NCI-H2196 (cell line): ENCODE measurements at regions not wholly inside any gene's neighbourhood (a gene's known extent, or its start where the extent isn't known, plus 50 kb on each side); places are given as distances from the start of the nearest gene placed in this dataset.
"Not testable (repeated sequence)": the region's sequence is repeated elsewhere in the genome, so short reads cannot be mapped to it uniquely, and the experiment has no call there.

ENCODE experiments used
- DNase-seq: peaks from one replicate; lab custom pipeline; 2025; ENCODE audit not compliant: unreplicated experiment; lab: John Stamatoyannopoulos, UW

DNA sequence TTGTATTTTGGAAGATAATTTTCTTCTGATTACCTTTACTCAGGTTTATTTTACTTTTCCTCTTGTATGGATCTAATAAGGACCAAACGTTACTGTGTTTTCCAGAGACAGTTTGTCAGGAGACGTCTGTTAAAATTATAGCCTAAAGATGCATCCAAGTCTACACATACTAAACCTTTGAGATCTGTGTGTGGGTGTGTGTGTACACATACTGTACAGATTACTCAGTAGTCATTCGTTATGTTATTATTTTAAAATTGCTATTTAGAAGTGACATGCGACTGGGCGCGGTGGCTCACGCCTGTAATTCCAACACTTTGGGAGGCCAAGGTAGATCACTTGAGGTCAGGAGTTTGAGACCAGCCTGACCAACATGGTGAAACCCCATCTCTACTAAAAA is 51.6 kb upstream of the CNTLN start:
- no peak for DNase-seq

DNA sequence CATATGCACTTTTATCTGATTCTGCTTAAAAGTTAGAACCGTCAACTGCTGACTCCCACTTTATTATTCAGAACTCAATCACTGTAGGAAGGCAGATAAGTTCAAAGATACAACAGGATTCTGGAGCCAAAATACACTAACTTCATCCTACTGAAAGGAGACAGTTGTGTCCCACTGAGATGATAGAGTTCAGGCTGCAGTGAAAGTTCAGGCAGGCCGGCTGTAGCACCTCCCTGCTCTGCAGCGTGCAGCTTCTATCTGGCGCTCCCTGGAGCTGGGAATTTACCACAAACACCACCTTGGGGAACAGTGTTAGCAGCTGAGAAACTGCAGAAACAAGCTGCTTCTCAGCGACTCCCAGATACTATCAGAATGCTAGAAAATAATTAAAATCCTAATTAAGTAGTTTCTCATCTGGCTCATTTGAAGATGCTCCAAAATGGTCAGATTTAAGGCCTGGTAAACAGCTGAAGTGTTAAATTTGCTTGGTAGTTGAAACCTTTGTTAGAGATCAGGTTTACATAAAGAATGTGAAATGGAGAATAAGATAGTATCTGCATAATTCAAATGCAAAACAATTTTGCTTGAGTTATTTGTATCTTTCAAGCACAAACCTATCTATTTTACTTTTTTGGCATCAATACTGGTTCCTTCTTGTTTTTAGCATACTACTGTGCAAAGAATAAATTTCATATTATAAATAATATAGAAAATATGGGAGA is 52.3 kb upstream of the CNTLN start:
- no peak for DNase-seq

DNA sequence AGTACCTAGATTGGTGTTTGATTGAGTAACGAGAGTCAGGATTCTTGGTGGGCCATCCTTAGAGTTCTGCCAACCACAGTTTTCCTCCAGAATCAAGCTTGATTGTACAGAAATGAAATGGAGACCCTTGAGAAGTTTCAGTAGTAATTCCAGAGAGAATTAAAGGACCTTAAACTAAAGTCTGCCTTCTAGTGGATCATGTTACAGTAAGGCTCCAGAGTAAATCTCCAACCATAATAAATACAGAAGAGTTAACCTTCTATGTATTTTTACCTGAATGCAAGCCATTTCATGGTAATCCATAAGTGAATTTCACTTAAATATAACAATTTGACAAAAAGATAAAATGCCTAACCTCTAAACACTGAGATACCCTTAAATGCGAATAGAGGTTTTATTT is 53.0 kb upstream of the CNTLN start:
- no peak for DNase-seq

DNA sequence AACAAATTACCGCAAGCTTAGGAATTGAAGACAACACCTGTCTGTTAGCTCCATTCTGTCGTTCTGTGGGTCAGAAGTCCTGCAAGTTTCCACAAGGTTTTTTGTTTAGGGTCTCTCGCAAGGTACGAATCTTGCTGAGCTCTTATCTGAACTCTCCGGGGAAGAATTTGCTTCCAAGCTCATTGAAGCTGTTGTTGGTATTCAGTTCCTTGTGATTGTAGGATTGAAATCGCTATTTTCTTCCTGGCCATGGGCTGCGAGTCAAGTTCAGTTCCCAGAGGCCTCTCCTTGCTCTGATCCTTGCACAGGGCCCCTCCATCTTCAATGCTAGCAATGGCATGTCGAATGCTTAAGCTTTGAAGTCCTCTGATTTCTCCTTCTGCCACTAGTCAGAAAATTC is 53.5 kb upstream of the CNTLN start:
- DNase-seq, result no peak

DNA sequence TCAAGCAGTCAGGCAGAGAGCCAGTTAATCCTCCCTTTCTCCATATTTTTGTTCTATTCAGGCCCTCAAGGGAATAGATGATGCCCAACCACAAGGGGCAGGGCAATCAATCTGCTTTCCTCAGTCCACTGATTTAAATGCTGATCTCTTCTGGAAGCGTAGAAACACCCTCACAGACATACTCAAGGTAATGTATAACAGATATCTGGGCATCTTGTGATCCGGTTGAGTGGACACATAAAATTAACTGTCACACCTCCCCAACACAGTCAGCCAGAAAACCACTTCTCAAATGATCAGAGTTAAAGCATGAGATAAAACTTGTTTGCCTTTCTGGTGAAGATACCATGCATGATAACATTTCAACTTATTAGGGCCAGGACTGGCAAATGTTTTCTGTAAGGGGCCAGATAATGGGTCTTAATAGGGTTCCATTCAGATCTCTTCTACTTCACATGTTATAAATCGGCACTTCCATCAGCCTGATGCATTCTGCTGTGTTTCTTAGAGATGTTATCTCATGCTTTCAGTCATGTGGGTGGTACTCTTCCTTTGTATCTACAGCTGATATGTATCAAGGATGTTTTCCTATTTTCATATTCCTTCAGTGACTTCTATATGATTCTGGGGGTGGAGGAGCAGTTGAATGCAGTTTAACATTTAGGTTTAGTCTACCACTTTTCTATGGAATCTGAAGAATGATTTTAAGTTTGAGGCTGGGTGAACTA is 58.9 kb upstream of the CNTLN start:
- no peak for DNase-seq

DNA sequence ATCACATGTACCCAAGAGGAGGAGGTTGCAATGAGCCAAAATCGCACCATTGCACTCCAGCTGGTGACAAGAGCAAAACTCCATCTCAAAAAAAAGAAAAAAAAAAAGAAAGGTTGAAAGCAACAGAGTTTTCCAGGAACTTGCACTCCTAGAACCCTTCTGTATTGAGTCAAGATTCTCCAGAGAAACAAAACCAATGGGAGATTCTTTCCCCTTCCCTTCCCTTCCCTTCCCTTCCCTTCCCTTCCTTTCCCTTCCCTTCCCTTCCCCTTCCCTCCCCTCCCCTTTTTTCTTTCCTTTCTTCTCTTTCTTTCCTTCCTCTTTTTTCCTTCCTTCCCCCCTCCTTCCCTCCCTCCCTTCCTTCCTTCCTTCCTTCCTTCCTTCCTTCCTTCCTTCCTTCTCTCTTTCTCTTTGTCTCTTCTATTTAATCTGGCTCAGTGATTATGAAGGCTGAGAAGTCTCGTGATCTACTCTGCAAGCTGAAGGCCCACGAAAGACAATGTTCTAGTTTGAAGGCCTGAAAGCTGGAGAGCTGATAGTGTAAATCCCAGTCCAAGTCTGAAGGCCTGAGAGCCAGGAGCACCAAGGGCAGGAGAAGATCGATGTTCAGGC is 59.6 kb upstream of the CNTLN start:
- DNase-seq, result no peak

DNA sequence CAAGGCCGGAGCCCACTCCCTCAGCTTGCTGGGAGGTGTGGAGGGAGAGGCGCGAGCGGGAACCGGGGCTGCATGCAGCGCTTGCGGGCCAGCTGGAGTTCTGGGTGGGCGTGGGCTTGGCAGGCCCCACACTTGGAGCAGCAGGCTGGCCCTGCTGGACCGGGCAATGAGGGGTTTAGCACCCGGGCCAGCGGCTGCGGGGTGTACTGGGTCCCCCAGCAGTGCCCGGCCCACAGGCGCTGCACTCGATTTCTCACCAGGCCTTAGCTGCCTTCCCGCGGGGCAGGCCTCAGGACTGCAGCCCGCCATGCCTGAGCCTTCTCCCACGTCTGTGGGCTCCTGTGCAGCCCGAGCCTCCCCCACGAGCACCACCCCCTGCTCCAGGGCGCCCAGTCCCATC is 62.3 kb upstream of the CNTLN start:
- not testable (repeated sequence) for DNase-seq

DNA sequence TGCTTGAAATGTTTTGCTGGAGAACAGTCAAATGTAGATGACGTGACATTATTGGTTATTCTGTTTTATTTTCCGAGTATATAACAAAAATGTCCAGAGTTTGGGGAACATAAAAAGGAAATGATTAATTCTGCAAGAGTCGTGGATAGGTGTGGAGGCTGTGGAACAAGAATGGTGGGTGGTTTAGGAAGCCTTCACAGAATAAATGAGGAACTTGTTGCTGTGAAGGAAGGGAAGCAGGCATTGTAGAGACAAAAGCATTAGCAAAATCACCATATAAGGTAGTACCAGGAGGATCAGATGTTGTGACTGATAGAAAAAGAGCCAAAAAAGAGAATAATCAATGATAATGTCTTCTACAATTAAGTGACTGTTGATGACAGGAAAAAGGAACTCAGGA is 66.2 kb upstream of the CNTLN start:
- DNase-seq, result no peak

- peak; percentile 52 for DNase-seq
Observed at GRCh38 chr9:17065062-17065461, 69.8 kb upstream of the CNTLN start.

GRCh38 chr9:17064558-17064957 is 70.3 kb upstream of the CNTLN start:
- DNase-seq, result peak; percentile 7

- DNase-seq, result peak; percentile 68
Observed at GRCh38 chr9:17063535-17064135, 71.2 kb upstream of the CNTLN start.

- DNase-seq, result no peak
Observed at GRCh38 chr9:17062497-17062896, 72.3 kb upstream of the CNTLN start.

DNA sequence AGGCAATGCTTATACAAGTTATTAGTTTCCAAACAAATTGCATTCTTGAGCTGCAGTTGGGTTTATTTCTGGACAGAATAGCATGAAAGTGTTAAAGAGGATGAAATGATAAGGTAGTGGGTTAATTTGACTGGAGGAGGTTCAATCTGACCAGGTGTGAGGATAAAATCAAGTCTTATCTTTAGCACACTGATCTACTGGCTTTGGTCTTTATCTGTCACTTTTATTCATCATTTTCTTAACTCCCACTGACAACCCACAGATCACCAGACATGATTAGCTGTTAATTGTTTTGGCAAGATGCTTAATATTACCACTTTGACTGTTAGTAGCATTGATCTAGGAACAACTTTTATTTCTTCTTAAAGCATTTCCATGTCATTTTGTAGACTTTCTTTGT is 74.4 kb upstream of the CNTLN start:
- DNase-seq, result no peak

- DNase-seq, result no peak
Observed at GRCh38 chr9:17059465-17059864, 75.4 kb upstream of the CNTLN start.

DNA sequence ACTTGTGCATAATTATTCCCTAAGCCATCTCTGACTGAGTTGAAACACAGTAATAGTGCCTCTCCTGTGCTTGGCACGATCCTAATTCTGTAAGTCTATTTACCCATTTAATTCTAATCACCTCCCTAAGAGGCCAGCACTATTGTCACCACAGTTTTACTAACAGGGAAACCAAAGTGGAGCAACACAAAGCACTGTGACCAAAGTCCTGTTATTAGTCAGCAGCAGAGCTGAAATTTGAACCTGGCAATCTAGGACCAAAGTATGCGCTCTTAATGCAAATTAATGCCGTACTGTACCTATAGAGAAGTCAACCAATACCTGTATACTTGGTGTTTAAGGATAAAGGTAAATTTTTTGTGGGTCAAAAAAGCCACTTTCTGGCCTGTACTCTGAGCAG is 77.1 kb upstream of the CNTLN start:
- no peak for DNase-seq

GRCh38 chr9:17052626-17053025 is 82.2 kb upstream of the CNTLN start:
- DNase-seq, result no peak

DNA sequence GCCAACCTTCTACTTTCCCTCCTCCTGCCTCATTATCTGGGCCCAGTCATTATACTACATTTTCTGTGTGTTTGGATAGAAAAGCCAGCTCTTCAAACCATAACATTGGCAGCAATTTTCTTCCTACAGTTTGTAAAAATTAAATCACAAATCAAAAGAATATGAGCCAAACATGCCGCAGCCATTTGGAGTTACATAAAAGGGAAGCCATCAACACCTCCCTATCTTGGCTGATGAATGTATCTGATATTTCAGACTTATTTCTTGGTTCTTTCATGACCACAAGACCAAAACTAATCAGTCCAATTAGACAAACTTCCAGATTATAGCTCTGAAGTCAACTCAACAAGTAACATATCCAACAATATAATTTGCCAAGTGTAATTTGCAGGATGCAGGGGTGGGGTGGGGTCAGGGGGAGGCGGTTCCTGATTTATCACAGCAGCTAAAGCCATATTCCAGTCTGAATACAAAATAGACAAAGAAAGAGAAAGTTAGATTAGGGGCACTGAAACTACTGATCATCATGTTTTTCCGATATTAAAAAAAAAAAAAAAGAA is 89.4 kb upstream of the CNTLN start:
- DNase-seq, result no peak

DNA sequence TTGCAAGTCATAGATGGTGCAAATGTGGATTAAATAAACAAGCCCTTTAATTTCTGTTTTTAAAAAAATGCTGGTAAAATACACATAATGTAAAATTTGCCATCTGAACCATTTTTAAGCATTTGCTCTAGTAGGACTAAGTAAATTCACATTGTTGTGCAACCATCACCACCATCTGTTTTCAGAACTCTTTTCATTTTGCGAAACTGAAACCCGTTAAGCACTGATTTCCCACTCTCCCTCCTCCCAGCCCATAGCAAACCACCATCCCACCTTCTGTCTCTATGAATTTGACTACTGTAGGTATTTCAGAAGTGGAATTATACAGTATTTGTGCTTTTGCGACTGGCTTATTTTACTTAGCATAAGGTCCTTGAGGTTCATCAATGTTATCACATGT is 103.3 kb upstream of the CNTLN start:
- no peak for DNase-seq

GRCh38 chr9:17025281-17025680 is 109.6 kb upstream of the CNTLN start:
- DNase-seq, result no peak

GRCh38 chr9:17024129-17024528 is 110.7 kb upstream of the CNTLN start:
- DNase-seq, result no peak

DNA sequence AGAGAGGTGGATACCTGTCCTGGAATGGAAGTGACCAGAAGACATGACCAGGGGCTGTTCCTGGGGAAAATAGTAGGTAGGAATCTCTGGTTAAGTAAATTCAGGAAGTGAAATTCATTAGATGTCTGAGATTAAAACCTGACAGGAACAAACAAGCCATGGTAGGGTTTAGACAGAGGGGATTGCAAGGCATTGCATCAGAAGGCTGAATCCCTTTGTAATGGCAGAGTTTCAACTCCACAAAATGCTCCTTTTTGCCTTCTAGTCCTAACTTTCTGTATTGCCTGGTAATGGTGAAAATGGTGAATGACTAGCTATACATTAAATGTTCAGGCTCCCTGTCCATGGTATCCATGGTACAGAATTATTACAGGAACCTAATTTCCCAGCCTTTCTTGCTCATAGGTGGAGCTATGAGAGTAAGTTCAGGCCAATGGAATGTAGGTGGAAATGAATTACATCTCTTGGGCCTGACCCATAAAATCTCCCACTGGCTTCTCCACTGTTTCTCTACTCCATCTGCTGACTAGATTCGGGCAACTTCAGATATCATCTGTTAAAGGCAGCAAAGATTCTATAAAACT is 113.4 kb upstream of the CNTLN start:
- DNase-seq, result no peak
